ENCODE measurements at regions not wholly inside any gene's neighbourhood (a gene's known extent, or its start where the extent isn't known, plus 50 kb on each side); places are given as distances from the start of the nearest gene placed in this dataset.

GRCh38 chr20:26308961-26309360 is 612.3 kb upstream of the ZNF337 start:
- no peak for TF ChIP-seq CTCF (IDR thresholded peaks at IDR 0.05; ENCODE audit: insufficient read depth, low read depth, low read length)
- TF ChIP-seq EZH2 (IDR thresholded peaks at IDR 0.05; ENCODE audit: insufficient read depth, low read length): no peak
